Tibial artery (tissue), 4 donors: ENCODE measurements at regions not wholly inside any gene's neighbourhood (a gene's known extent, or its start where the extent isn't known, plus 50 kb on each side); places are given as distances from the start of the nearest gene placed in this dataset.
A peak's percentile ranks its signal among the peaks of the same experiment; 100 is the strongest.

Experiments used
- DNase-seq, 2 donors: peaks; one replicate each; pipeline ENCODE4 v3.0.0-alpha.2; 2019
- H3K27ac ChIP-seq, 2 donors: fragments of 200-600 bp; sonication (generic) in 1 of 2; 1 replicate in 1 of 2; 2 replicates in 1 of 2; pipeline ENCODE4 v1.5.1; 2018 to 2019; ENCODE audit warnings: mild to moderate bottlenecking in 1 of 2
- H3K27me3 ChIP-seq, 2 donors: fragments of 200-600 bp; sonication (generic) in 1 of 2; one replicate each; pipeline versions ENCODE4 v1.5.1 to v1.6.0; 2016 to 2019
- H3K36me3 ChIP-seq, 3 donors: fragments of 200-600 bp; sonication (generic) in 2 of 3; one replicate each; pipeline ENCODE4 v1.5.1; 2016 to 2019; ENCODE audit warnings: mild to moderate bottlenecking in 2 of 3
- H3K4me1 ChIP-seq, 4 donors: fragments of 200-600 bp; sonication (generic) in 2 of 4; 1 replicate in 3 of 4; 2 replicates in 1 of 4; pipeline ENCODE4 v1.5.1; 2016 to 2019
- H3K4me3 ChIP-seq, 2 donors: fragments of 200-600 bp; sonication (generic) in 1 of 2; 1 replicate in 1 of 2; 2 replicates in 1 of 2; pipeline ENCODE4 v1.5.1; 2018 to 2019; ENCODE audit warnings: mild to moderate bottlenecking in 2 of 2
- H3K9me3 ChIP-seq, 3 donors: fragments of 200-600 bp; sonication (generic) in 1 of 3; one replicate each; pipeline ENCODE4 v1.5.1; 2016 to 2019
- intact Hi-C: fragments of 100-400 bp; cut with DNase I; formaldehyde crosslinking; loops from one replicate; pipeline ENCODE4 v1.15.0; 2023; ENCODE audit warnings: low total_unique reads
- TF ChIP-seq, protein P1 (sequence below), 2 experiments: fragments of 200-600 bp in 1 of 2; fragments of 450-650 bp in 1 of 2; IDR thresholded peaks; one replicate each; pipeline ENCODE4 v1.5.1; 2017 to 2019; ENCODE audit warnings: antibody characterized with exemption in 2 of 2, mild to moderate bottlenecking in 1 of 2, moderate library complexity in 1 of 2

DNA sequence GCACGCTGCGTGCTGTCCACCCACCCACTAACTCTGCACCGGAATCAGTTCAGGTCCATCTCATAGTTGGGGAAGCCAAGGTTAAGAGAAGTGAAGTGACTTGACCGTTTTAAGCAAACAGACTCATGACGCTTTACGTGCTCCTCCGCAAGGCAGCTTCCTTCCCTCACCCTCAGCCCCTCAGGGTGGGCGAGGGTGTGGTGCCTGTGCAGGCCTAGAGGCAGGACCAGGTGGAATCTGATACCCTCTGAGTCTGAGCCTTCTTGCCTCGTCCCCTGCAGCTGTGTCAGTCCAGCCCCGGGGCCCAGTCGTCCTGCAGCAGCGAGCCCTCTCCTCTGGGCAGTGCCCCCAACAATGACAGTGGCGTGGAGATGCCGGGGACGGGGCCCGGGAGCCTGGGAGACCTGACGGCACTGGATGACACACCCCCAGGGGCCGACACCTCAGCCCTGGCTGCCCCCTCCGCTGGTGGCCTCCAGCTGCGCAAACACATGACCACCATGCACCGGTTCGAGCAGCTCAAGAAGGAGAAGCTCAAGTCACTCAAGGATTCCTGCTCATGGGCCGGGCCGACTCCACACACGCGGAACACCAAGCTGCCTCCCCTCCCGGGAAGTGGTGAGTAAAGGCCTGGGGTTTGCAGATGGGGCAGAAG, 250.5 kb downstream of the GLI2 start:
- Histone ChIP-seq H3K27me3 (no peaks in the 10 kb centered on the region), H3K4me3 (no peak overlapping the region), H3K27ac (no peak overlapping the region), H3K9me3 (no peaks in the 10 kb centered on the region), H3K4me1 (no peaks in the 10 kb centered on the region), H3K36me3 (peaks cover 31 to 90% (median 74%) of the 10 kb centered on the region in 3 donors)
- DNase-seq: peak; percentile 15 to 60
- TF ChIP-seq, protein P1, sequence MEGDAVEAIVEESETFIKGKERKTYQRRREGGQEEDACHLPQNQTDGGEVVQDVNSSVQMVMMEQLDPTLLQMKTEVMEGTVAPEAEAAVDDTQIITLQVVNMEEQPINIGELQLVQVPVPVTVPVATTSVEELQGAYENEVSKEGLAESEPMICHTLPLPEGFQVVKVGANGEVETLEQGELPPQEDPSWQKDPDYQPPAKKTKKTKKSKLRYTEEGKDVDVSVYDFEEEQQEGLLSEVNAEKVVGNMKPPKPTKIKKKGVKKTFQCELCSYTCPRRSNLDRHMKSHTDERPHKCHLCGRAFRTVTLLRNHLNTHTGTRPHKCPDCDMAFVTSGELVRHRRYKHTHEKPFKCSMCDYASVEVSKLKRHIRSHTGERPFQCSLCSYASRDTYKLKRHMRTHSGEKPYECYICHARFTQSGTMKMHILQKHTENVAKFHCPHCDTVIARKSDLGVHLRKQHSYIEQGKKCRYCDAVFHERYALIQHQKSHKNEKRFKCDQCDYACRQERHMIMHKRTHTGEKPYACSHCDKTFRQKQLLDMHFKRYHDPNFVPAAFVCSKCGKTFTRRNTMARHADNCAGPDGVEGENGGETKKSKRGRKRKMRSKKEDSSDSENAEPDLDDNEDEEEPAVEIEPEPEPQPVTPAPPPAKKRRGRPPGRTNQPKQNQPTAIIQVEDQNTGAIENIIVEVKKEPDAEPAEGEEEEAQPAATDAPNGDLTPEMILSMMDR (IDR thresholded peaks at IDR 0.05): no peak
- intact Hi-C loops: no loop called here

DNA sequence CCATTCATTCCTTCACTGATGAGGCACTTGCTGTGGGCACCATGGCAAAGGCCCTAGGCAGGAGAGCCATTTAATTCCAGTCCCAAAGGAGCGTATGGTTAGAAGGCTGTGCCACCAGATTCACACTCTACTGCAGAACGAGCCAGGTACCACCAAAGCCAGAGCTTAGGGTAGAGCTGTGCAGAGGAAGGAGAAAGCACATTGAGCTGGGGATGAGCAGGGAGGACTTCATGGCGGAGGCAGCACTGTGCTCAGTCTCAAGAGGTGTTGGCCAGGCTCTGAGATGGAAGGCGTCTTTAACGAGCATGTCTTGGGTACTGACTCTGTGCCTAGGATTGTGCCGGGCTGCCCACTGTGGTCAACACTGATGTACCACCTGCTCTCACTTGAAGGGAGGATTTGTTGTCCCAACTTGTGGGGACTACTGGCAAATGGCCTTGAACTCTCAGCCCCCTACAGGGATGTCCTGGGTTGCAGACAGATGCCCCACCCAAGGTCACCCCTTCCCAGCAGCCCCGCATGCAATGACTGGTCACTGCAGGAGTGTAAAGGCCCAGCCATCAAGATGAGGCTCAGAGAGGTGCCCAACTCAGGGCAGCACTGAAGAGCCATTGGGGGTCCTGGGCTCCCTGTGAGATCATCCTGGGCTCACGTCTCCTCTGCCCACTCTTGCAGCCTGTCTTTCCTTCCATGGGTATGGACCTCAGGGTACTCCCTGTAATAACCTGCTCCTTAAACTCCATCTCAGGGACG, 251.4 kb downstream of the GLI2 start:
- Histone ChIP-seq H3K9me3 (no peaks in the 10 kb centered on the region), H3K36me3 (peaks cover 31 to 94% (median 74%) of the 10 kb centered on the region in 3 donors), H3K27ac (no peak overlapping the region), H3K4me3 (no peak overlapping the region), H3K27me3 (no peaks in the 10 kb centered on the region), H3K4me1 (no peaks in the 10 kb centered on the region)
- peak; percentile 11 to 48 for DNase-seq
- intact Hi-C loops: no loop called here
- TF ChIP-seq, protein P1 (IDR thresholded peaks at IDR 0.05): no peak

DNA sequence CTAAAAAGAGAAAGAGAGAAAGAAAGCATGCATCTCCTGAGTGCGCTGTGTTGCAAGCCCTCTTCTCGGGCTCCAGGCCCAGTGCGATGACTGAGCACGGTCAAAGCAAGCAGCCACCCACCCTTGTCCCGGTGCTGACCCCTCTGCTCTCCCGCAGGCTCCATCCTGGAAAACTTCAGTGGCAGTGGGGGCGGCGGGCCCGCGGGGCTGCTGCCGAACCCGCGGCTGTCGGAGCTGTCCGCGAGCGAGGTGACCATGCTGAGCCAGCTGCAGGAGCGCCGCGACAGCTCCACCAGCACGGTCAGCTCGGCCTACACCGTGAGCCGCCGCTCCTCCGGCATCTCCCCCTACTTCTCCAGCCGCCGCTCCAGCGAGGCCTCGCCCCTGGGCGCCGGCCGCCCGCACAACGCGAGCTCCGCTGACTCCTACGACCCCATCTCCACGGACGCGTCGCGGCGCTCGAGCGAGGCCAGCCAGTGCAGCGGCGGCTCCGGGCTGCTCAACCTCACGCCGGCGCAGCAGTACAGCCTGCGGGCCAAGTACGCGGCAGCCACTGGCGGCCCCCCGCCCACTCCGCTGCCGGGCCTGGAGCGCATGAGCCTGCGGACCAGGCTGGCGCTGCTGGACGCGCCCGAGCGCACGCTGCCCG, 252.5 kb downstream of the GLI2 start:
- H3K9me3 ChIP-seq: no peaks in the 10 kb centered on the region
- H3K4me1 ChIP-seq: no peaks in the 10 kb centered on the region
- H3K27ac ChIP-seq: no peak overlapping the region
- intact Hi-C loops: no loop called here
- peaks cover 25 to 84% (median 67%) of the 10 kb centered on the region in 3 donors for H3K36me3 ChIP-seq
- DNase-seq: peak; percentile 9 to 51
- TF ChIP-seq, protein P1 (IDR thresholded peaks at IDR 0.05): no peak
- no peaks in the 10 kb centered on the region for H3K27me3 ChIP-seq
- no peak overlapping the region for H3K4me3 ChIP-seq

DNA sequence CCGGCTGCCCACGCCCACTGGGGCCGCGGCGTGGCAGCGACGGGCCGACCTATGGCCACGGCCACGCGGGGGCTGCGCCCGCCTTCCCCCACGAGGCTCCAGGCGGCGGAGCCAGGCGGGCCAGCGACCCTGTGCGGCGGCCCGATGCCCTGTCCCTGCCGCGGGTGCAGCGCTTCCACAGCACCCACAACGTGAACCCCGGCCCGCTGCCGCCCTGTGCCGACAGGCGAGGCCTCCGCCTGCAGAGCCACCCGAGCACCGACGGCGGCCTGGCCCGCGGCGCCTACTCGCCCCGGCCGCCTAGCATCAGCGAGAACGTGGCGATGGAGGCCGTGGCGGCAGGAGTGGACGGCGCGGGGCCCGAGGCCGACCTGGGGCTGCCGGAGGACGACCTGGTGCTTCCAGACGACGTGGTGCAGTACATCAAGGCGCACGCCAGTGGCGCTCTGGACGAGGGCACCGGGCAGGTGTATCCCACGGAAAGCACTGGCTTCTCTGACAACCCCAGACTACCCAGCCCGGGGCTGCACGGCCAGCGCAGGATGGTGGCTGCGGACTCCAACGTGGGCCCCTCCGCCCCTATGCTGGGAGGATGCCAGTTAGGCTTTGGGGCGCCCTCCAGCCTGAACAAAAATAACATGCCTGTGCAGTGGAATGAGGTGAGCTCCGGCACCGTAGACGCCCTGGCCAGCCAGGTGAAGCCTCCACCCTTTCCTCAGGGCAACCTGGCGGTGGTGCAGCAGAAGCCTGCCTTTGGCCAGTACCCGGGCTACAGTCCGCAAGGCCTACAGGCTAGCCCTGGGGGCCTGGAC, 253.2 kb downstream of the GLI2 start:
- Histone ChIP-seq H3K27ac (no peak overlapping the region), H3K27me3 (no peaks in the 10 kb centered on the region), H3K9me3 (no peaks in the 10 kb centered on the region), H3K36me3 (peaks cover 19 to 77% (median 63%) of the 10 kb centered on the region in 3 donors), H3K4me1 (no peaks in the 10 kb centered on the region), H3K4me3 (no peak overlapping the region)
- DNase-seq: peak; percentile 16 to 65
- intact Hi-C loops: no loop called here
- TF ChIP-seq, protein P1 (IDR thresholded peaks at IDR 0.05): no peak
